HG02970 (cell line): ENCODE measurements at regions not wholly inside any gene's neighbourhood (a gene's known extent, or its start where the extent isn't known, plus 50 kb on each side); places are given as distances from the start of the nearest gene placed in this dataset.

Experiments
- ATAC-seq: cut with Tn5 transposase; IDR thresholded peaks from one replicate; pipeline ENCODE4 v1.9.1; 2021; ENCODE audit warnings: mild to moderate bottlenecking, moderate library complexity, moderate number of reproducible peaks; ENCODE audit not compliant: unreplicated experiment, low FRiP score

GRCh38 chr22:47597041-47597440 is 834.6 kb downstream of the TBC1D22A start:
- no peak for ATAC-seq

DNA sequence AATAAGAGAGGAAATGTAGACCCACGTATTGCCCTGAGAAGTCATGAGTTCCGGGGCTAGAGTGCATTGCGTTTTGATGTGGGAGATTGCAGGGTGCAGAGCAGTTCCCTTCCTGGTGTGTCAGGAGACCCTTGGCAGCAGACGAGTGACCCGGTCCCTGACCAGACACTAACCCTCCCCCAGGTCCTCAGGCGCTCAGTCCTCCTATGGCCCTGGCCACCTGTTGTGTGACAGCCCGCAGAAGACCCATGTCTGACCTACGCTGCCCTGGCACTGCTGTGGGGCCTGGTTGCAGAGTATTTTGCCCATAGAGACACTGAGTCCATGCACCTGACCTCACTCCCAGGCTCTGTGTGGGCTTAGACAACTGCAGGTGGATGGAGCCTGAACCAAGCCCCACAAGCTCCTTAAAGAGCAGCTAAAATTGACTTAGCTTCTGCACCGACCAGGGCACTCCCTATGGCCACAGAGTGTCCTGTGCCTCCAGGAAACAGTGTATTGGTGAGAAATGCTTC is 833.8 kb downstream of the TBC1D22A start:
- no peak for ATAC-seq

DNA sequence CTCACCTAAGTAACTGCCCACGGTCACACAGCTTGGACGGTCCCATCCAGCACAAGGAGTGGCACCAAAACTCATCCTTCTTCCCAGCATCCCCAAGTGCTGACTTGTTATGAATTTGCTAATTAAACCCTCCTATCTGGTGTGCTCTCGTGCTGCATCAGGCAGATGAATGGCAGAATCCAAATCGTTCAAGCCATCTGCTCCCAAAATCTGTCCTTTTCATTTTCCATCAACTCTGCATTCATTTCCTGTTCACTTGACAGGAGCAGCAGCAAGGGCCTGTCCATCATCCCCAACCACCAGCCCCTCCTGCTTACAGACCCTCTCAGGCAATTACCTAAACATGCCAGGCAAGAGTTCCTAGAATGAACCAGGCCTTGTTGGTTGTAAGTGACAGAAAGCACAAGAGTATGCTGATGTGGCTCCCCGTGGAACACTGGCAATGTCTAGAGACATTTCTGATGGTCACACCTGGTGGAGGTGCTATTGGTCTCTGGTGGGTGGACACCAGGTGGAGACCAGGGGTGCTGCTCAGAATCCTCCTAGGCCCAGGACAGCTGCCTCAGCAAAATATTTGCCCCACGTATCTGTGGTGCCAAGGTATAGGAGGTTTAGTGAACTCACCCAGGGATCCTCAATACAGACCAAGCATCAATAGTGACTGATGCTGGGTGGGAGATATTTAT is 832.5 kb downstream of the TBC1D22A start:
- no peak for ATAC-seq

DNA sequence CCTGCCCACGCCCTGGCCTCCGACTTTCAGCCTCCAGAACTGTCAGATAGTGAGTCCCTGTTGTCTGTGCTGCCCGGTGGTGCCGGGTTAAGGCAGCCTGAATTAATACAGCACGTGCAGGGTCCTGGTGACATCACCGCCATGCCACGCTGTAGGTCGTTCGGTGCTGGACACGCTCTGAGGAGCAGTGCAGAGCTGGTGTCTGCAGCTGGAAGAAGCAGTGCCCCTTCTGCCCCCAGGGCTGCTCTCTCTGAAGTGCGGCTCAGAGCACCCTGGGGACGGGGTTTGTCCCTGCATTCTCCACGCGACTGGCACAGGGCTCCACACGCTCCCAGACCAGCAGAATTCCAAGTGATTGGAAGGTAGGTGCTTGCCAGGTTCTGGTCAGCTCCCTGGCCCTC is 831.5 kb downstream of the TBC1D22A start:
- no peak for ATAC-seq

GRCh38 chr22:47593291-47593690 is 830.8 kb downstream of the TBC1D22A start:
- no peak for ATAC-seq

DNA sequence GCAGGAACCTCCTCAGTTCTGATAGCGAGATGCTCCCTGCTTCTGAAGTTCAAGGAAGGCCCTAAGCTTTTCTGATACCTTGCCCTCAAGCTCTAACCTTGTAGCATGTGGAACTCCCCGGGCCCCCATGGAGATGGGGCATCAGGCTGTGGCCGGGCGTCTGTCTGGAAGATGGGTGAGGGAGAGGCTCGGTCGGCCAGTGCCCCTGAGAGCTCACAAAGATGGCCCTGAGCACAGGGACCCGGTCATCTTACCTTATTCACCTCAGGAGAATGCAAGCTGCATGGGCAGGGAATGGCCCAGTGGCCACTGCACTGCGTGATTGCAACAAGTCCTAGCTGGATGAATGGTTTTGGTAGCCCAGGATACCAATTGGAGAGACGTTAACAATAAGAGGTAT is 830.3 kb downstream of the TBC1D22A start:
- ATAC-seq = no peak

DNA sequence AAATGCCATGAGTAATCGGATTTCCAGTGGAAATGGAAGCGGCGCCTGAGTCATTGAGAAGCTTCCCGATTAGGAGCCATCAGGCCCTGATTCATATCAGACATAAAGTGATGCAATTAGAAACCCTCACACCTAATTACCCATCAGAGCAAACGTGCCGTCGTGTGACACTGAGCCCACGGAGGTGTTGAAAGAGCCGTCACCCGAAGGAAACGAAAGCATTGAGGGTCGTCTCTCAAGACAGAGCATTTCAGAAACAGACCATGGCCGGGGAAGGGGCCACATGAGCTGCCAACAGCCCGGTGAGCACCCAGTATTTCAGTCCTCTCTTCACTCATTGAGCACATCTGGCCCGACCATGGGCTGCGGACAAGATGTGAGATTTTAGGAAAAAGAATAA is 829.3 kb downstream of the TBC1D22A start:
- ATAC-seq = no peak

DNA sequence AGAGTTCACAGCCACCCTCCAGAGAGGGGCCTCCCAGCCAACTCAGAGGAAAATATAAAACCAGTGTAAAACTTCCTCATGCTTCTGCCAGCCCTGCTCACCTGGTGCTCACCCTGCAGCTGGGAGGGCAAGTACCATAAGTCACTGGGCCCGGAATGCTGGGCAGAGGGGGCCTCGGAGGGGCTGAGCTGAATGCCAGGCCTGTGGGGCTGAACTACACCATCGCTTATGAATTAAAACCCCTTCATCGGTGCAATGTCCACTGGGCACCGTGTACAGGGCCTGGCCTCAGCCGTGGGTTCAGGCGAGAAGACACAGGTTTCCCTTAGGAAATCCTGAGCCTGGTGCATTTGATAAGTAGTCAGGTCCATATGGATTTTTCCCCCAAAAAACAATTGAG is 828.6 kb downstream of the TBC1D22A start:
- ATAC-seq = no peak

GRCh38 chr22:47589271-47590250 is 827.1 kb downstream of the TBC1D22A start:
- no peak for ATAC-seq

DNA sequence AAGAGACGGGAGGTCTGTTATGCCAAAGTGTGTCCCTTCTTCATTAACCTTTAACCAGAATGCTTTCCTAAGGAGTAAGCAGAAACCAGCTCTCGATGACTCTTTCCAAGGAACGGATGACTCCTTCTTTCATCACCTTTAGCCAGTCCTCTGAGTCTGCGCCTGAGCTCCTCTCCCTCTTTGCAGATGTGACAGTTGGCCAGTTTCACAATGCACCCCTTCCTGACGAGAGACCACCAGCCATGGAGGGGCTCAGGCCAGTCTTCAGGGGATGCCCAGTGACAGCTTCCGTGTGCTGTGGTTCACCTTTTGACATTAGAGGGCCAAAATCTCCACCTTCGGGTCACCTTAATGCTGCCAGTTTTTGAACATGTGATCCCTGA is 826.1 kb downstream of the TBC1D22A start:
- ATAC-seq = no peak

DNA sequence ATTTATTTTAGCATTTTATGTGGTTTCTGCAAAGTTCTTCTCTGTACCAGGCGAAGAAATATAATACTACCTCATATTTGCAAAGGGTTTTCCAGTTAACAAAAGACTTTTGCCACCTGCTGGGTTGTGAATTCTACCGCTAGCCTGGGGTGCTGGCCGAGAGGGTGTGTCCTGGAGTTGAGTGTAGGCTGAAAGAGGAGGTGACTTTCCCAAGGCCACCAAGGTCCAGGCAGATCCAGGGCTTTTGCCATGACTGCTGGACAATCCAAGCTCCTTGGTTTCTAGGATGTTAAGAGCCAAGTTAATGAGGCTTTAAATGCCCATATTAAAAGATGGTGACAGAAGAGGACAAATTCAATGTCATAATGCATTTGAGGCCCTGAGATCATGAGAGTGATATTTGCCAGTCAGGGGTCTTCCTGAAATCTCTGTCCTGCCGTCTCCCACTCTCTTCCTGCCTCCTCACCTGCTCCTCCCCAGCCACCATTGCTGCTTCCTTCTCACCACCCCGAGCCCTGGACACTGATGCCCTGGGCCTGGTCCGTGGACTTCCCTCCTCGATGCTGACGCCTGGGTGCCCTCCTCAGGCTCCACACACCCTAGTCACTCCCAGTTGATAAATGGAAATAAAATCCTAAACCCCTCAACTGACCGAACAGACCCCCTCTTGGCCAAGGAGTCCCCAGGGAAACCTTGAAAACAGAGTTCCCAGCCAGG is 825.6 kb downstream of the TBC1D22A start:
- ATAC-seq = no peak

DNA sequence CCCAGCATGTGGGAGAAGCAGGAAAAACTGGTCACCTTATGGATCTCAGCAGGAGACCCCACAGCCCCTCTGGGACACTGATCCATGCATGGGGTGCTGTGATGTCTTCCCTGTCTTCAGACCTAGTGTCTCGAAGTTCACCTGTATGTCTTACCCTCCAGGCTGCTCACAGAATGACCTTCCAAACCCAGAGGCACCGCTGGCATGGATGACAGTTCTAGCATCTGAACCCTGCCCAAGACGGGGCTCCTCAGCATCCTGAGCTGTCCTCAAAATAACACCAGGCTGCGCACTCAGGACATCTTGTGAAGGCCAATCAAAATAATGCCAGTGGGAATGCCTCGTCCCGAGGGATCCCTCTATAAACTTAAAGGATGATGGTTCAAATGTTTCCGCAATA is 824.9 kb downstream of the TBC1D22A start:
- no peak for ATAC-seq

GRCh38 chr22:47586946-47587345 is 824.5 kb downstream of the TBC1D22A start:
- no peak for ATAC-seq

- ATAC-seq = no peak
Observed at GRCh38 chr22:47586038-47586437, 823.6 kb downstream of the TBC1D22A start.

- ATAC-seq = no peak
Observed at GRCh38 chr22:47583959-47584562, 821.6 kb downstream of the TBC1D22A start.

GRCh38 chr22:47582067-47582466 is 819.6 kb downstream of the TBC1D22A start:
- no peak for ATAC-seq

GRCh38 chr22:47580121-47580520 is 817.7 kb downstream of the TBC1D22A start:
- no peak for ATAC-seq

- ATAC-seq = no peak
Observed at GRCh38 chr22:47576908-47577307, 814.5 kb downstream of the TBC1D22A start.

- no peak for ATAC-seq
Observed at GRCh38 chr22:47575291-47575690, 812.8 kb downstream of the TBC1D22A start.

DNA sequence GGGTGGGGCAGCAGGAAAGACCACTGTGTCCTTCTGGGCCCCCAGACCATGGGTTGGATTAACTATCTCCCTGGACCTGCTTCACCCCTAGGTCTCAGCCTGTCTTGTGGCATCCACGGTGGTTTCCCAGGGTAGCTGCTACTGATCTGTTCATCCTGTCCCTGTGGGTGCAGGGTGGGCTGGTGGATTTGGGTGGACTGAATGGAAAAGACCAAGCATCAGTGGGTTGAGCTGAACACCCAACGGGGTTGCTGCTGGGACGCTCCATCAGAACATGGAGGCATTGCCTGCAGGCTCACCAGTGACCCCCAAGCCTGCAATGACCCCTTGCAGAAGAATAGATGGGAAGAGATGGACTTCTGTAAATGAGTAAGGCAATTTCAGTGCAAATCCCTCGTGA is 812.1 kb downstream of the TBC1D22A start:
- ATAC-seq = no peak
